ENCODE measurements at regions not wholly inside any gene's neighbourhood (a gene's known extent, or its start where the extent isn't known, plus 50 kb on each side); places are given as distances from the start of the nearest gene placed in this dataset.

DNA sequence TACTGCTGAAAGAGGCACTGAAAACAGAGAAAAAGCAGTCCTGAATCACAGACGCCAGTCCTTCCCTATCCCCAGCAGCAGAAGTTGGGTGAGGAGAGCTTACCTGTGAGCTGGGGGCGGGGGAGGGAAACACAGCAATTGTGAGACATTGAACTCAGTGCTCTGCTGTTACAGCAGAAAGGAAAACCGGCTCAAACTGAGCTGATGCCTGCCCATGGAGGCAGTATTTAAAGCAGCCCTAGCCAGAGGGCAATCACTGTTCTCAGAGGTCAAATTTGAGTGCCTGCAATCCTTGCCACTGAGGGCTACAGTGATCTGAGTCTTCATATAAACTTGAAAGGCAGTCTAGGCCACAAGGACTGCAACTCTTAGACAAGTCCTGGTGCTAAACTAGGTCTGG lies 220.7 kb downstream of the GRXCR1 start:
- TF ChIP-seq IKZF1 (IDR thresholded peaks at IDR 0.05) (no peak), ZNF878 (CRISPR knock-in tag; IDR thresholded peaks at IDR 0.05) (no peak)
- FAIRE-seq (no peak), ATAC-seq (no peak), DNase-seq (ENCODE audit: low spot score) (no peak)
- Histone ChIP-seq H3K9ac (ENCODE audit: insufficient read depth, low read depth, low read length) (no peak overlapping the region), H4K20me1 (ENCODE audit: insufficient read depth, low read length) (no peaks in the 10 kb centered on the region), H3K4me2 (ENCODE audit: low read depth, low read length) (no peak overlapping the region), H3K36me3 (replicated peaks in 1 of 2; ENCODE audit: control insufficient read depth in 1 of 2, insufficient read depth in 2 of 2, low read length in 2 of 2) (no peaks in the 10 kb centered on the region), H2AFZ (ENCODE audit: low read length) (no peak overlapping the region), H3K27me3 (ENCODE audit: control insufficient read depth in 1 of 2, insufficient read depth in 2 of 2, low read length in 2 of 2) (no peaks in the 10 kb centered on the region), H3K79me2 (ENCODE audit: insufficient read depth, low read length) (no peaks in the 10 kb centered on the region), H3K27ac (ENCODE audit: extremely low read length, insufficient read depth, low read length) (no peak overlapping the region), H3K4me1 (ENCODE audit: insufficient read depth, low read length) (no peaks in the 10 kb centered on the region), H3K9me3 (ENCODE audit: low read length) (peaks cover 27% of the 10 kb centered on the region), H3K4me3 (replicated peaks in 1 of 3; ENCODE audit: insufficient read depth in 1 of 3, low read depth in 2 of 3, low read length in 3 of 3) (no peak overlapping the region)
- 4% methylated on average over 3 of the region's 3 CpGs for WGBS (ENCODE audit: low lambda C conversion rate)
- POLR2A ChIA-PET: no interaction called here
- in situ Hi-C loops (cut with HindIII; ENCODE audit: extremely low pct_ligation_motif_present, low pct_unique_long_range_greater_than_20kb): no loop called here
- intact Hi-C loops (cut with micrococcal nuclease; ENCODE audit: unreplicated experiment): no loop called here
- CTCF ChIA-PET (ENCODE audit: low intra/inter-chr PET ratio, low total read pairs): no interaction called here
- BruUV-seq (replicated peaks): no TSS peak

DNA sequence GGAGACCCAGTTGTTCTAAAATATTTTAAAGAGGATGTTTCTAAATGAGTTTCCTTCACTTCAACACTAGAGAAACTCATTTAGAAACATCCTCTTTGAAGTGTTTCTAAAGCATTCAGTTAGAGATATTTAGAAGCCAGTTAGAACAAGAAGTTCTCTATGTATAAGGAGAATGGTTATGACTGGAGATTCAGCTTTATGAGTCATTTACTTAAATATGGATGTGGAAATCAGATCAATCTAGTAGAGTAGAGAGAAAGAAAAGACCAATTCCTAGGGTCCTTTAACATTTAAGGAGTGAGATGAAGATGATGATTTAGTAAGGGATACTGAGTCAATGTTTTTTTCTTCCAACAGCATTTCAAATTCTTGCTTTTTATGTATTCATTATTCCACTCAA lies 234.1 kb downstream of the GRXCR1 start:
- BruUV-seq (replicated peaks): no TSS peak
- no peak for FAIRE-seq
- POLR2A ChIA-PET: no interaction called here

More for the DNA sequence above, 234.1 kb downstream of the GRXCR1 start:
- Histone ChIP-seq H3K27ac (ENCODE audit: extremely low read length, insufficient read depth, low read length) (no peak overlapping the region), H4K20me1 (ENCODE audit: insufficient read depth, low read length) (no peaks in the 10 kb centered on the region), H3K27me3 (ENCODE audit: control insufficient read depth in 1 of 2, insufficient read depth in 2 of 2, low read length in 2 of 2) (no peaks in the 10 kb centered on the region), H3K79me2 (ENCODE audit: insufficient read depth, low read length) (no peaks in the 10 kb centered on the region), H3K9me3 (ENCODE audit: low read length) (peaks cover 9% of the 10 kb centered on the region), H3K9ac (ENCODE audit: insufficient read depth, low read depth, low read length) (no peak overlapping the region), H3K4me3 (replicated peaks in 1 of 3; ENCODE audit: insufficient read depth in 1 of 3, low read depth in 2 of 3, low read length in 3 of 3) (no peak overlapping the region), H3K36me3 (replicated peaks in 1 of 2; ENCODE audit: control insufficient read depth in 1 of 2, insufficient read depth in 2 of 2, low read length in 2 of 2) (no peaks in the 10 kb centered on the region), H3K4me2 (ENCODE audit: low read depth, low read length) (no peak overlapping the region), H3K4me1 (ENCODE audit: insufficient read depth, low read length) (no peaks in the 10 kb centered on the region), H2AFZ (ENCODE audit: low read length) (no peak overlapping the region)
- no peak for DNase-seq (ENCODE audit: low spot score)
- no peak for TF ChIP-seq MLLT10 (CRISPR knock-in tag; IDR thresholded peaks at IDR 0.05)
- TF ChIP-seq NR2F2 (IDR thresholded peaks at IDR 0.05; ENCODE audit: borderline replicate concordance, low read depth): no peak
- no peak for TF ChIP-seq NR2F1 (CRISPR knock-in tag; IDR thresholded peaks at IDR 0.05)
- TF ChIP-seq PCBP1 (IDR thresholded peaks at IDR 0.05; ENCODE audit: borderline replicate concordance, low read depth, low read length): no peak
- no peak for TF ChIP-seq BORCS8-MEF2B (CRISPR knock-in tag; IDR thresholded peaks at IDR 0.05)
- TF ChIP-seq, protein P1, sequence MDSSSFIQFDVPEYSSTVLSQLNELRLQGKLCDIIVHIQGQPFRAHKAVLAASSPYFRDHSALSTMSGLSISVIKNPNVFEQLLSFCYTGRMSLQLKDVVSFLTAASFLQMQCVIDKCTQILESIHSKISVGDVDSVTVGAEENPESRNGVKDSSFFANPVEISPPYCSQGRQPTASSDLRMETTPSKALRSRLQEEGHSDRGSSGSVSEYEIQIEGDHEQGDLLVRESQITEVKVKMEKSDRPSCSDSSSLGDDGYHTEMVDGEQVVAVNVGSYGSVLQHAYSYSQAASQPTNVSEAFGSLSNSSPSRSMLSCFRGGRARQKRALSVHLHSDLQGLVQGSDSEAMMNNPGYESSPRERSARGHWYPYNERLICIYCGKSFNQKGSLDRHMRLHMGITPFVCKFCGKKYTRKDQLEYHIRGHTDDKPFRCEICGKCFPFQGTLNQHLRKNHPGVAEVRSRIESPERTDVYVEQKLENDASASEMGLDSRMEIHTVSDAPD (CRISPR knock-in tag; IDR thresholded peaks at IDR 0.05): no peak
- no peak for TF ChIP-seq ZNF143 (CRISPR knock-in tag; IDR thresholded peaks at IDR 0.05)
- no peak for TF ChIP-seq ZNF205 (CRISPR knock-in tag; IDR thresholded peaks at IDR 0.05)
- no peak for TF ChIP-seq SMARCE1 (IDR thresholded peaks at IDR 0.05; ENCODE audit: borderline replicate concordance)
- TF ChIP-seq ZNF263 (CRISPR knock-in tag; IDR thresholded peaks at IDR 0.05): no peak
- intact Hi-C loops (cut with micrococcal nuclease; ENCODE audit: unreplicated experiment): no loop called here
- in situ Hi-C loops (cut with HindIII; ENCODE audit: extremely low pct_ligation_motif_present, low pct_unique_long_range_greater_than_20kb): loop anchor here (25.0 kb wide), 2 partner anchors 336 to 1511 kb away; no protein-coding TSS in a partner anchor
- ATAC-seq: no peak
- CTCF ChIA-PET (ENCODE audit: low intra/inter-chr PET ratio, low total read pairs): no interaction called here

Data from HepG2 (cell line).